HG02870 (cell line): ENCODE measurements at regions not wholly inside any gene's neighbourhood (a gene's known extent, or its start where the extent isn't known, plus 50 kb on each side); places are given as distances from the start of the nearest gene placed in this dataset.

Source experiments
- ATAC-seq: cut with Tn5 transposase; IDR thresholded peaks from one replicate; pipeline ENCODE4 v1.9.1; 2021; ENCODE audit warnings: mild to moderate bottlenecking, moderate library complexity; ENCODE audit not compliant: unreplicated experiment

DNA sequence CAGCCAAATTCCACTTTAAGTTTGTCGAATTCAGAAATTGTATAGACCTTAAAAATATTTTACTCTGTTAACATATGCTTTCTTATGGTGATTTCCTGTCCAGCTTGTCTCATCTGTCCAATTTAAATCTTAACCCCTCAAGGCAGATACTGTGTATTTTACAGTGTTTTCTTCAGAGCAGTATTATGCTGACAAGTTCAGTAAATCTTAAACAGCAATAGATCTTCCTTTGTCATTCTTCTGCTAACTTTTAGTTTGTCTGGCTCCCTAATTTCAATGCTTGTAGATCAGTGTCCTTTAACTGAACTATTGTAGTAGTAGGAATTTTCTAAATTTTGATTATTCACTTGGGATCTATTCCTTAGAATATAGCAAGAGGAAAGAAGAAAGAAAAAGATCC, 52.8 kb upstream of the MEIS1 start:
- ATAC-seq, result no peak

DNA sequence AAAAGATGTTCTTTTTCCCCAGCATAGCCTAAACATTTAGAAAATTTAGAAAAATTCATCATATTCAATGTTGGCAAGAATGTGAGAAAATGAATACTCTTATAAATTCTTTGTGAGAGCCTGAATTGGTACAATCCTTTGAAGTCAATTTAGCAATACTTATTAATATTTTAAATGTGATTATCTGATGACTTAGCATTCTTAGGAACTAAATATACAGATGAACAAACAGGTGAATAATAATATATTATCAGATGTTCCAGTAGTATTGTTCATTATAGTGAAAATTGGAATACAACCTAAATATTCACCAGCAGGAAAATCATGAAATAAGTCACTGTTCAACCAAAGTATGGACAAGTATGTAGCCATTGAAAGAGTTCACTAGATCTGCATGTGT, 55.5 kb upstream of the MEIS1 start:
- no peak for ATAC-seq

DNA sequence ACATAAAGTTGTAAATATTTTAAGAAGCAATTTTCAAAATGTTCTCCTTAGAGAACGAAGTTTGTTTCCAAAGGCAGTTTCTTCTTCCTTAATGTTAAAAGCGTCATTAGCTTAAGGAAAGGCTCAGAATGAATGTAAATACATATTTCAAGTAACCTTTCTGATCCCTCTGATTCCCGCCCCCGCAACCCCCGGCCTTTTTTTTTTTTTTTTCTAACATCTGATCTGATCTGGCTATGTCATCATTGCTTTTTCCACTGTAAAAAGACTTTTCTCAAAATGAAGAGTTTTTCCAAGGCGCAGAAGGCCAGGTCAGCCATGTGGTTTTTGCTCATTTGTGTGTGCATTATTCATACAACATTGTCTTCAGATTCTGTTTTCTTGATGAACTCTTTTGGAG, 57.1 kb upstream of the MEIS1 start:
- ATAC-seq, result no peak

DNA sequence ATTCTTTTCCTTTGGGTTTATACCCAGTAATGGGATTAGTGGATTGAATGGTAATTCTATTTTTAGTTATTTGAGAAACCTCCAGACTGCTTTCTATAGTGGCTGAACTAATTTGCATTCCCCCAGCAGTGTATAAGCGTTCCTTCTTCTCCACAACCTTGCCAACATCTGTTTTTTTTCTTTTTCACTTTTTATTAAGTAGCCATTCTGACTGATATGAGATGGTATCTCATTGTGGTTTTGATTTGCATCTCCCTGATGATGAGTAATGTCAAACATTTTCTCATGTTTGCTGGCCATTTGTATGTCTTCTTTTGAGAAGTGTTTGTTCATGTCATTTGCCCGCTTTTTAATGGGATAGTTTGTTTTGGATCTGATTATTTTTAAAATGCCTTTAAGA, 64.1 kb upstream of the MEIS1 start:
- ATAC-seq, result no peak

DNA sequence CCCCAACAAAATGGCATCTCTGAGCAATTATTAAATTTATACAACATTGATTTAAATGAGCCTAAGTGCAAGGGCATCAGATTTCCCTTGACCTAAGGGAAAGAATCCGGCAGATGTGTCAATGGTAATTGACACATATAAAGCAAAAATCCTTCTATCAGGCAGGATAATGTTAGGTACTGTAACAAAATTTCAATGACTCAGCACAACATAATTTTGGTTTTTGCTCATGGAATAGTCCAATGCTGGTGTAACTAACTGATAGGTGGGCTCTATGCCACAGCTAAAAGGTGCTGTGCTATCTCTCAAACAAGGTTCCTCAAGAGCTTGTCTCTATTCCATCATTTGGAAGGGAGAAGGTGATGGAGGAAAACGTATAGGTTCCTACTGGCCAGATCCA, 68.3 kb upstream of the MEIS1 start:
- no peak for ATAC-seq

DNA sequence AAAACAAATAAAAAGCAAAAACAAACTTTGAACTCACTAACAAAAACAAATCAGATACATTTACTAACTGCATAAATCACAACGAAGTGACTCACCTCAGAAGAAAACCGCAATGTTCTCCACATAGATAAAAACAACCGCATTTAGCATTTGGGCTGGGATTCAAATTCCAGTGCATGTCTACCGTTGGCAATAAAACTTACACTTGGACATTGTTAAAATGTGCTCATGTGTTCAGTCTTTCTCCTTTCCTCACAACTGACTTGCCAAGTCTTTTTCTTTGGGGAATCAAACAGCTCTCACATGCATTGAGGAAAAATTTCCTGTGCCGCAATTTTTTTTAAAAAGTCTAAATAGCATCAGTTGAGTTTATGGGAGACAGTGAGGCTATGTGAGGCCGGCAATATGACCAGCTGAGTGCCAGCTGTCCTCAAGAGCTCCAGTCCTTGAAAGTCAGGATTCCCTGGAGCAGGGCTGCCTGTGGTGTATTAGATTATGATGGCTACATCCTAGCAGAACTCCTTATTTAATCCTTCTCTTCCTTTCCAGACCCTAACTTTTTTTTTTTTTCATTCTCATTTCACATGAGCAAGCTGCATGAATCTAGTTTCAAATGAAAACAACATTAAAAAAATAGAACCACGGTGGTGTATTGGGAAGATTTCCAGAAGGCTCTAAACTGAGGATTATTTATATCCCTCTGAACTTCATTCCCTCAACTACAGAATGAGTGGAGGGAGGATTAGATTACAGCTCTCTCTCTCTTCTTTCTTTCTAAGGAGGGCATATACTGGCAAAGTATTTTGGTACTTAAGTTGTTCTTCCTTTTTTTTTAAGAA, 70.2 kb upstream of the MEIS1 start:
- no peak for ATAC-seq

DNA sequence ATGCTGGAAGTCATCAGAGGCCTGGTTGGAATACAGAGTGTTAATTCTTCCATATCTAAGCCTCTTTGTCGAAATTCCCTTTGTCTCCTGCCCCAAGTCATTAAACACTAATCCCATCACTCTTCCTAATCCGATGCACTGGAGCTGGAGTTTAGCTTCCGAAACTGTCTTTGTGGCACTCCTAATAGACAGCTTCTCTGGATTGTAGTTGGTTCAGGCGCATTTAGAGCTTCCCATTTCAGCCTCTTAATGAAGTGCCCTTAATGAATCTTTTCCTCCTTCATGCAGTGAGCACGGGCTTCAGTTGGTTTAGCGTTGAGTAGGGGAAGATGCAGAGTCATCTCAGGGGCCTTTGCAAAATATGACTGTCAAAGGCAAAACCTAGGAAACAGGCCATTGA, 72.2 kb upstream of the MEIS1 start:
- no peak for ATAC-seq

DNA sequence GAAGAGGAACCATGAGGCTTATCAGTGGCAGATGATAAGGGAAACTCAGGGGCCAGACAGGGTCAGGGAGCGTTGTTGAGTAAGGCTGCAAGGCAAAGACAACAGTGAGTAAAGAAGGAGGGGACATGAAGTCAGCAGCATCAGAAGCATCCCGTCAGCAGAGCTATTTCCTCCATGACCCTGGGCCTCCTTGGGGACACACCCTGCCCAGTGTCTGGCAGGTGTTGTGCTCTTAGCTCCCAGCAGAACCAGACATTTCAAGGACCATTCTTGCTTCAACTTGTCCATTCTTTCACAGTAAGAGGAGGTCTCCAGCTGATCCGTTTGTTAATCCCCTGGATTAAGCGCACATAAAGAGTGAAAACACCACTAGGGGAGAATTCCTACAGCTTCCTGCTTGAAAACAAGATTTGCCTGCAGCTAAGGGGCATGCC, 88.7 kb upstream of the MEIS1 start:
- ATAC-seq, result no peak

DNA sequence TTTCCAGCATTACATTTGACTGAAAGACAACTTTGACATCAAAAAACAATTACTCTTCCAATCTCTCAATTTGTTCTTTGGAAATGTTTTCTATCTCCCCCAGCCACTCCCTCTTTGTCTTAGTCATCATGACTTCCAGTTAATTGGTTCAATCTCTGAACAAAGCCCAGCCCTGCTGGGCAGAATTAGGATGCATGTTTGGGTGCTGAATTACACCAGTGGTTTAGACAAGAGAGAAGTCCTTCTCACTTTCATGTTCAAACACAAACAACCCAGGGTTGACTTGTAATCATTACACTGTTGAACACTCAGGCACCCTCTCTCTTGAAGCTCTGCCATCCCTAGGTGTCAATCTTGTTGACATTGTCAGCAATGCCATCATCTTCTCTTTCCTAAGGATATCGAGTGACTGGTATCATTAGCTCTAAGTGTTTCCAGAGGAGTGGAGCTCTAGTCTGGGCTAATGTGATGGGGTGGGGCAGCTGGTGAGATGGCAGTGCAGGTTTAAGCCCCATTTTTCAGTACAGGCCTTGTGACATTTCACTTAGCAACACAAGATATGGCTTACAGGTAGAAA, 90.8 kb upstream of the MEIS1 start:
- ATAC-seq, result no peak

DNA sequence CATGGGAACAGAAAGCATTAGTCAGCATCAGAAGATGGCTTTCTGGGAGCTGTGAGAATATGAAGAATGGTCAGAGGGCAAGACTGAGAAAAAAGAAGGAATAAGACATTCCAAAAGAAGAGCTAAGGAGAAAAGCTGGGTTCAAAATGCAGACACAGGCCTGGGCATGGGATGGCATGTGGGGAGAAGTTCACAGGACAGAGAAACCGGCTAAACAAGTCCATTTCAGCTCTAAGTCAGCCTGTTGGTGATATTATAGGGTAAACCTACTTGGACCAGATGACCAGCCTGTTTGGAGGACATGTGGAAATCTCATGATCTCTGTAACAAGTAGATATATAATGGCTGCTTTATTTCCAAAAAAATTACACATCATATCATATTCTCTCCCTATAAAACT, 91.7 kb upstream of the MEIS1 start:
- no peak for ATAC-seq

DNA sequence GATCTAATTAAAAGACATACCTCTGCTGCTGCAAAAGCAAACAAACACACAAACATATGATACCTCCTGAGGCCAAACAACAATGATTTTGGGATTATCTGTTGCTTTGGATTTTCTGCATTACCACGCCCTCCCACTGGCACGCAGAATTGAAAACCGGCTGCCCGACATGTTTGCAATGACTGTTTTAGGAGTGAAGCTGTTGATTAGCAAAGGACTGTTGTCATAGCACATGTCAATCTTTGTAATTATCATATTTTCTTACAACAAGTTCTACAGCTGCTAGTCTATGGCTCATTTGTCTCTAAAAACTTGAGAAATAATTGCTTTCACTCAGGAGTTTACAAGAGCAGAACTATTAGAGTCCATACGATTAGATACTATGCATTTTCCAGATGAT, 94.4 kb upstream of the MEIS1 start:
- no peak for ATAC-seq

DNA sequence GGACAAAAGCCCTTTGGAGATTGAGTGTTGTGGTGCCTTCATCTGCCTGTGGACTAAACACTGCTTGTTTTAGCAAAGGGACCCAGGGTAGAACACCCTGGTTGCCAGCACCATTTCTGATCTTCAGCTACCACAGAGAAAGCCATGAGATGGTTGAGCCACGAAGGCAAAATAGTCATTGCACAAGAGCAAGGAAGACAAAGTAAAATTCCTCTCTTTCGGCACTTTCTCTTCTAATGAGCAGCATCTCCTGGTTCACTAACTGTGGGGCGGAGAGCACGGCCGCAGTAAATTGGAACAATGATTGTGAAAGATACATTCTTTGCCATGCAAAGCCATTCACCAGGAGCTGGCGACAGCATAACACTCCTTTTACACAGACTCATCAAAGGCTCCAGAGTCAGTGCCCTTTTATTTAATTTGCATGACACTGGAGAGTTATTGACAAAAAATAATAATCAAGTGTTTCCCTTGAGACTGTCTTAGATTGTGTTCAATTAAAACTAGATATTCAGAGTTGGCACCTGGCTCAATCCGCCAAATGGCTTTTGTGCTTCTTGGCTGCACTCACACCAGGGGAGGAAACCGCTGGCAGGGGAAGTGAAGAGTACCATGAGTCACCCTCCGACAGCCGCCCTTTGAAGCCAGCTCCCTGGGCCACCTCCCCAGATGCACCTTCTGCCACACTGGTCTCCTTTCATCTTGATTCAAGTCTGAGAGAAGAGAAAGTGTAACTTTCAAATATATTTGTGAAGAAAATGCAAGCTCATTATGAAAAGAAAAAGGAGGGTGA, 100.5 kb upstream of the MEIS1 start:
- ATAC-seq, result no peak

DNA sequence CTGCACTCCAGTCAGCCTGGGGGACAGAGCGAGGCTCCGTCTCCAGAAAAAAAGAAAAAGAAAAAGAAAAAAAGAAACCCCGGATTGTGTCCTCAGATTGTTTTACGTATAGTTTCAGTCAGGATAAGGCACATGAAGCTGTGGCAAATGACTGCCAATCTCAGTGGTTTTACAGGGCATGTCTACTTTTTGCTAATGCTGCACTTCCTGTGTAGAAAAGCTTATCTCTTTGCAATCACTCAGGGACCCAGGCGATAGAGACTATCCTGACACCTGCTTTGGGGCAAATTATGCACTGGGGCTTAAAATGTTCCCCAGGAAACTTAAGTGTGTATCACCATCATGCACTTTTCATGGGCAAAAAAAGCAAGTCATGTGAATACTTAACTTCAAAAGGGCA, 103.7 kb upstream of the MEIS1 start:
- no peak for ATAC-seq

DNA sequence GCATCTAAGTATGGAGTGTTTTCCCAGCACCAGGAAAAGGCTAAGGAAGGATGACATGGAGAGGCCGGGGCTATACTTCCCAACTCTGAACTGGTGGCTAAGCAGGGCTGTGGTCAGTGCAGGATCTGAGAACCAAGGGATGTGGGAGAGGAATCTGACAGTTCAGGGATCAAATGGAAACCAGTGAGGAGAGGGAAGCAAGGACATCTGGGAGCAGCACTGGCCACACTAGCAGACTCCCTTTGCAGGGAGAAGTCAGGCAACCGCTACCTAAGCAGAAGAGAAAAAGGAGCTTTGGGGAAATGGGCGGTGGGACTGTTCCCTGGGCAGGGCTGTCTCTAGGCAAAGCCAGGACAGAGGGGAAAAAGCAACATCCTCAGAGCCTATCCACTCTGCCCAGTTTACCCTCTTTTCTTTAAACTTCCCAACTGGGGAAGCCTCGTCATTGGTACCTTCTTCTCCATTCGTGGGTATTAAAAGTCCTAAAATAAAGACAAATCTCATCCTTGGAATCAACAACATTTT, 105.8 kb upstream of the MEIS1 start:
- no peak for ATAC-seq

DNA sequence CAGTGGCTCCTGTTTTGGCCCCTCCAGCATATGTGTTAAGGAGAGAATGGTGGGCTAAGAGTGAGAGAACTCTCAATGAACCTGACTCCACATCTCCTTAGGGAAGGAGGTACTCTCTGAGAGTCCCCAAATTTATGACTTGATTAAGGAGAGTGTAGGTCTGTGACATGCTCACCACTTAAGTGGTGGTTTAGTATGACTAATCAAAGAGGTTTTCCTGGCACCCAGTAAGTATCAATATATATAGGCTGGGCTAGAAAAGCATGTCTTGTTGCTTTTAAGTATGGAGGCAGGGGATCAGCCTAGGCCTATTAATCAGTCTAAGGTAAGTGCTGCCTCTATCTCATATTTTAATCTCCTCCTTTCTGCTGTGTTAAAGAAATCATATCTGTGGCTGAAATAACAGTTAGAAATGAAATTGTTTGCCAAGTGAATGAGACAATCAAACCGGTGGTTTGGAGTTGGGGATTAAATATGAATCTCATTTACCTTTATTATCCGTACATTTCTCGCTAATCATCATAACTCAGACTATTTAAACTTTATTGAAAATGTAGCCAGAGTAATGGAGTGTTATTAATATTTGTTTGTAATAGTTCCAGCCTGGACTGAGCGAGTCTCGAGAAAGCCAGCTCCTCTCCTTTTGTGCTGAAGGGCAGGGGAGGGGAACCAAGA, 107.7 kb upstream of the MEIS1 start:
- ATAC-seq, result no peak

DNA sequence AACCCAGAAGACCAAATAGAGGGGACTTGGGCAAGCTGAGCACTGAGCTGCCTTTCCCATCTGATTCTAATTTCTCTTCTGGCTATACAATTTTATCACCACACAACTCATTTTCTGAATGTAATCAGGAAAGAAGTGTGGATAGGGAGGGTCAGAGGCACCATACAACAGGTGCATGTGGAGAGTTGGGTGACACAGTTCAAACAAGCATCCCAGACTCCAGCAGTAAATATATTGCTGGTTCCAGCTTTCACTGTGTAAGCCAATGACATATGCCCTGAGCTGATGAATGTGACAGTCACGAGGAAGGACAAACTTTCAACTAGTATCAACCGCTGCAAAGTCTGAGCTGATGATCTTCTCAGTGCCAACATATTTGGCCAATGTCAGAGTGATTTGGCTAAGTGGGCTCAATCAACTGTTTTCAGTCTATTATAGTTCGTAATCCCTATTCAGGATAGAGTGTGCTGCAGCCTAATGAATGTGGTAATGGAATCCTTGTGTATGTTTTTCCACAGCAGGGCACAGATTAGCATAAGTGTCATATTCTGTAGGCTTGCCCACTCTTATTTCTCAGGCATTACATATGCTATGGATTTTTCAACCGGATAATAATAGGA, 109.9 kb upstream of the MEIS1 start:
- no peak for ATAC-seq

DNA sequence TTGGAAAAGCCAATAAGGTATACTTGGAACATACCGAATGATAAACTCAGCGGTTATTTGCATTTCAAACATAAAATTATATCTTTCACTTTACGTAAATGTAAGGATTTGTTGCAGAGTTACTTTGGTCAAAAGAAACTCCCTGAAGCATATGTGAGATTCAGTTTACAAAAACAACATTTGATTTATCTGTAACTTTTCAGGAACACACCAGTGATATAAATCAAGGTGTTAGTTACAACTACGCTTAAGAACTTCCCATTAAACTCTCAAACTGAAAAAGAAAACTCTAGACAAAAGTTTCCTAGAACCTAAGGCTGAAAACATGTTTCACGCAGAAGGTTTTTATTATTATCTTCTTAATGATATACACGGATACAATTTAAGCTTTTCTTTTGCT, 110.6 kb upstream of the MEIS1 start:
- ATAC-seq, result no peak

DNA sequence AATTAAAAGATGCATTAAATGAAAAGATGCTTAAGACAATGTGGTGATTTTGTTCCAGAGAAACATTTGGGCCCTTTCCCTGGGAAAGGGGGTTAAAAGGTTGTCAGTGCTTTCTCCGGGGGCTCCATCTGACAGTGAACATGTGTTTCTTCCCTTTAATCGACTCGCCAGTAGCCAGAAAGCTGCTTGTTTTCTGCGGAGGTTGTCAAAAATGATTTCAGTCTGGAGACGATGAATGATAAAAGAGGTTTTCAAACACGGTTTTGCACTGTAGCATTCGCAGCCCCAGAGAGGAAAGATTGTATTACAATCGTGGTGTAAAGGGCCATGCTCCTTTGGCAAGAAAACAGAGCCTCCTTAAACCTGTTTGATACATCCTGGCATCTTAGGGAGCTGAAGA, 111.5 kb upstream of the MEIS1 start:
- ATAC-seq, result no peak

DNA sequence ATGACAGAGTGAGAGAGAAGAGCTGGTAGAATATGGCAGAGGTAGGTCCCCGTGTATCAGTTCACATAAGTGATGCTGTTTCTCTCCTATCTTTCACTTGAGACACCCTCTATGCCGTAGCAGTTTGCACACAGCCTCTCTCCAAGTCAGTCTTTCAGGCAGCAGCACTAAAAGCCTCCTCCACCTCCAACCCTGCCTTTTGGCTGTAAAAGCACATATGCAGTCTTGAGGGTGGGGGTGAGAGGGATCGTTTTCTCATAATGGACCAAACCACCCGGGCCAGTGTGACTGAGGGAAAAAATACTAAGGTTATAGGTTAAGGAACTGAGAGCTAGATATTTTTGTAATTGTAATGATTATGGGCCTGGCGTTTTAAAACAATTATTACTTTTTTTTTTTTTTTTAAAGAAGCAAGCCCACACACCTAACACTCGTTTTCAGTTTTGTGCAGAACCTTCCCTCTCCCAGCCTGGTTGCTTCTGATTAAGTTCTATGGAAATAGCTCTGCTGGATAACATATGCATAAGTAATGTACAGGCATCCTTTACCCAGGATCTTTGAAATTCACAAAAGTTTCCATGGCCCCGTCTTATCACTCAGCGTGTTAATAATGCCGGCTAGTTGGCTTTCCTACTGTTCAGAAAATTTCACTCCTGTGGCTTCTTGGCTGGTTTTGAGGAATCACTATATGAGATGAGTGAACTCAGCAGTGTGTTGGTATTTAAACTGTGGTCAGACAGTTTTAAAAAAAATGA, 112.2 kb upstream of the MEIS1 start:
- ATAC-seq, result no peak

DNA sequence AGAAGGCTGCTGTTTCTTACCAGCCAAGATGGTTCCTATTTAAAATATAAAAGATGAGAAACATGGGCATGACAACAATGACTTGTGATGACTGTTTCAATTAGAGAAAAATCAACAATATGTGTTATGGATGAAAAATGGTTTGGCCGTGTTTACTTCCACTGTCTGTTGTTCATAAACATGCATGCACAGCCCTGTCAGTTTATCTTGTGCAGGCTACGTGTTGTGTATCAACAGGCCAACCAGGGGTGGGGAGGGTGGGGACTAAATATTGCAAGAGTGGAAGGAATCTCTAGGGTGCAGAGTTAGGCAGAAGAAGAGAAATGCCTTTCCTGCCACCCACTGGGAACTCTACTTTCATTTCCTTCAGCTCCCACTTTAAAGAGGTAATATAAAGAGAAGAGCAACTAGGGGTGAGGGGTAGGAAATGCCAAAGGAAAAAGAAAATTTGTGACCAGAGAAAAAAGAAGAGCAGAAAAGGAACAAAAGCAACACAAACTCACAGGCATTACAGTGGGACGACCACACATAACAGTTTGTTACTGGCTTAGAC, 116.8 kb upstream of the MEIS1 start:
- ATAC-seq, result no peak
